Endometrium (tissue), 2 donors: ENCODE measurements at regions not wholly inside any gene's neighbourhood (a gene's known extent, or its start where the extent isn't known, plus 50 kb on each side); places are given as distances from the start of the nearest gene placed in this dataset.

Experiments
- FAIRE-seq: peaks from 2 replicates; lab custom pipeline; 2012; peaks lifted over from hg19 to GRCh38; lab: Jason Lieb, UNC
- donor health status: control.
- donor health status: control.

- FAIRE-seq, result no peak
Observed at GRCh38 chr20:48276021-48276342, 490.7 kb upstream of the SULF2 start.

GRCh38 chr20:48275286-48276020 lies 490.2 kb upstream of the SULF2 start:
- FAIRE-seq, result no peak

- FAIRE-seq, result no peak
Observed at GRCh38 chr20:48273843-48274242, 488.6 kb upstream of the SULF2 start.

GRCh38 chr20:48270885-48271284 lies 485.6 kb upstream of the SULF2 start:
- no peak for FAIRE-seq

- FAIRE-seq, result no peak
Observed at GRCh38 chr20:48267860-48268633, 482.8 kb upstream of the SULF2 start.

- FAIRE-seq, result no peak
Observed at GRCh38 chr20:48266571-48266970, 481.3 kb upstream of the SULF2 start.

- no peak for FAIRE-seq
Observed at GRCh38 chr20:48265791-48266190, 480.5 kb upstream of the SULF2 start.

- no peak for FAIRE-seq
Observed at GRCh38 chr20:48262955-48263354, 477.7 kb upstream of the SULF2 start.

GRCh38 chr20:48262466-48262865 lies 477.2 kb upstream of the SULF2 start:
- FAIRE-seq, result no peak

GRCh38 chr20:48261398-48261910 lies 476.2 kb upstream of the SULF2 start:
- no peak for FAIRE-seq

GRCh38 chr20:48260129-48260756 lies 475.0 kb upstream of the SULF2 start:
- no peak for FAIRE-seq

- FAIRE-seq, result no peak
Observed at GRCh38 chr20:48259456-48259855, 474.2 kb upstream of the SULF2 start.

GRCh38 chr20:48257833-48258232 lies 472.6 kb upstream of the SULF2 start:
- FAIRE-seq, result no peak

- no peak for FAIRE-seq
Observed at GRCh38 chr20:48247961-48248360, 462.7 kb upstream of the SULF2 start.

- no peak for FAIRE-seq
Observed at GRCh38 chr20:48246061-48246790, 460.9 kb upstream of the SULF2 start.

- FAIRE-seq, result no peak
Observed at GRCh38 chr20:48242623-48243022, 457.3 kb upstream of the SULF2 start.

GRCh38 chr20:48241482-48241881 lies 456.2 kb upstream of the SULF2 start:
- no peak for FAIRE-seq

GRCh38 chr20:48238781-48239180 lies 453.5 kb upstream of the SULF2 start:
- FAIRE-seq, result no peak

- no peak for FAIRE-seq
Observed at GRCh38 chr20:48238326-48238725, 453.0 kb upstream of the SULF2 start.

- FAIRE-seq, result no peak
Observed at GRCh38 chr20:48236000-48236970, 451.0 kb upstream of the SULF2 start.

- FAIRE-seq, result no peak
Observed at GRCh38 chr20:48234951-48235350, 449.7 kb upstream of the SULF2 start.
